Right lobe of liver (tissue), 6 donors: ENCODE measurements at regions not wholly inside any gene's neighbourhood (a gene's known extent, or its start where the extent isn't known, plus 50 kb on each side); places are given as distances from the start of the nearest gene placed in this dataset.

Experiments used
- ATAC-seq, 4 donors: fragments of 200-7000 bp; cut with Tn5 transposase; one replicate each; pipeline ENCODE4 v1.9.1; 2020; ENCODE audit warnings: mild to moderate bottlenecking in 4 of 4, moderate library complexity in 4 of 4
- DNase-seq, 3 donors: peaks; one replicate each; pipeline ENCODE4 v3.0.0-alpha.2; 2020
- H3K27ac ChIP-seq, 3 donors: fragments of 200-600 bp; one replicate each; pipeline ENCODE4 v1.8.0; 2022
- H3K27me3 ChIP-seq, 2 donors: fragments of 200-600 bp; one replicate each; pipeline ENCODE4 v1.8.0; 2022
- H3K36me3 ChIP-seq, 4 donors: fragments of 200-600 bp; sonication (generic) in 1 of 4; one replicate each; pipeline versions ENCODE4 v1.5.1 to v1.8.0; 2017 to 2022; ENCODE audit warnings: control low read depth in 1 of 4
- H3K4me1 ChIP-seq, 4 donors: fragments of 200-600 bp; sonication (generic) in 1 of 4; one replicate each; pipeline versions ENCODE4 v1.5.1 to v1.8.0; 2017 to 2022; ENCODE audit warnings: control low read depth in 1 of 4
- H3K4me3 ChIP-seq, 3 donors: fragments of 200-600 bp; one replicate each; pipeline ENCODE4 v1.8.0; 2022
- H3K9me3 ChIP-seq, 4 donors: fragments of 200-600 bp; sonication (generic) in 1 of 4; one replicate each; pipeline versions ENCODE4 v1.5.1 to v1.8.0; 2017 to 2022; ENCODE audit warnings: control low read depth in 1 of 4
- POLR2A ChIP-seq: fragments of 450-650 bp; IDR thresholded peaks from one replicate; pipeline ENCODE4 v1.6.1; 2017; ENCODE audit warnings: antibody characterized with exemption, mild to moderate bottlenecking
- WGBS: methylation state at CpG from one replicate; pipeline ENCODE4 v1.1.6; 2018; ENCODE audit warnings: low coverage, low lambda C conversion rate; ENCODE audit not compliant: insufficient coverage; ENCODE audit errors: missing lambda C conversion rate; 5-methylcytosine and 5-hydroxymethylcytosine counted together
- intact Hi-C, 2 donors: fragments of 100-400 bp; cut with DNase I; formaldehyde crosslinking; loops; one replicate each; pipeline versions ENCODE4 v1.11.2 to v1.14.1; 2022
- TF ChIP-seq, protein P1 (sequence below), 4 donors: fragments of 200-600 bp in 3 of 4; fragments of 450-650 bp in 1 of 4; IDR thresholded peaks; one replicate each; pipeline versions ENCODE4 v1.5.1 to v1.8.0; 2016 to 2022; ENCODE audit warnings: antibody characterized with exemption in 4 of 4, mild to moderate bottlenecking in 2 of 4
- donor health status: DM: no; HTN: yes; CAD: no.
- donor health status: DM: no; HTN: no; CAD: no.
- donor health status: DM: no; HTN: no; CAD: no.
- donor health status: DM: no; HTN: yes; CAD: no.
- donor health status: DM: no; HTN: yes; CAD: no.

- TF ChIP-seq, protein P1, sequence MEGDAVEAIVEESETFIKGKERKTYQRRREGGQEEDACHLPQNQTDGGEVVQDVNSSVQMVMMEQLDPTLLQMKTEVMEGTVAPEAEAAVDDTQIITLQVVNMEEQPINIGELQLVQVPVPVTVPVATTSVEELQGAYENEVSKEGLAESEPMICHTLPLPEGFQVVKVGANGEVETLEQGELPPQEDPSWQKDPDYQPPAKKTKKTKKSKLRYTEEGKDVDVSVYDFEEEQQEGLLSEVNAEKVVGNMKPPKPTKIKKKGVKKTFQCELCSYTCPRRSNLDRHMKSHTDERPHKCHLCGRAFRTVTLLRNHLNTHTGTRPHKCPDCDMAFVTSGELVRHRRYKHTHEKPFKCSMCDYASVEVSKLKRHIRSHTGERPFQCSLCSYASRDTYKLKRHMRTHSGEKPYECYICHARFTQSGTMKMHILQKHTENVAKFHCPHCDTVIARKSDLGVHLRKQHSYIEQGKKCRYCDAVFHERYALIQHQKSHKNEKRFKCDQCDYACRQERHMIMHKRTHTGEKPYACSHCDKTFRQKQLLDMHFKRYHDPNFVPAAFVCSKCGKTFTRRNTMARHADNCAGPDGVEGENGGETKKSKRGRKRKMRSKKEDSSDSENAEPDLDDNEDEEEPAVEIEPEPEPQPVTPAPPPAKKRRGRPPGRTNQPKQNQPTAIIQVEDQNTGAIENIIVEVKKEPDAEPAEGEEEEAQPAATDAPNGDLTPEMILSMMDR (IDR thresholded peaks at IDR 0.05): no peak
- no peak for TF ChIP-seq POLR2A
- intact Hi-C loops: no loop called here
- no peak for DNase-seq
- Histone ChIP-seq H3K27ac (no peak overlapping the region), H3K27me3 (no peaks in the 10 kb centered on the region), H3K36me3 (no peaks in the 10 kb centered on the region), H3K4me3 (no peak overlapping the region), H3K9me3 (no peaks in the 10 kb centered on the region), H3K4me1 (no peaks in the 10 kb centered on the region)
- no peak for ATAC-seq
Measured at GRCh38 chr3:106491796-106492195, 623.0 kb upstream of the CBLB start.

GRCh38 chr3:106508331-106508893, 639.6 kb upstream of the CBLB start:
- no peaks in the 10 kb centered on the region for H3K36me3 ChIP-seq
- no peak overlapping the region for H3K4me3 ChIP-seq
- no peak overlapping the region for H3K27ac ChIP-seq
- no peaks in the 10 kb centered on the region for H3K27me3 ChIP-seq
- TF ChIP-seq, protein P1 (IDR thresholded peaks at IDR 0.05): no peak
- no peak for TF ChIP-seq POLR2A
- no peaks in the 10 kb centered on the region for H3K4me1 ChIP-seq
- no peaks in the 10 kb centered on the region for H3K9me3 ChIP-seq
- intact Hi-C loops: no loop called here
- no peak for DNase-seq
- no peak for ATAC-seq

DNA sequence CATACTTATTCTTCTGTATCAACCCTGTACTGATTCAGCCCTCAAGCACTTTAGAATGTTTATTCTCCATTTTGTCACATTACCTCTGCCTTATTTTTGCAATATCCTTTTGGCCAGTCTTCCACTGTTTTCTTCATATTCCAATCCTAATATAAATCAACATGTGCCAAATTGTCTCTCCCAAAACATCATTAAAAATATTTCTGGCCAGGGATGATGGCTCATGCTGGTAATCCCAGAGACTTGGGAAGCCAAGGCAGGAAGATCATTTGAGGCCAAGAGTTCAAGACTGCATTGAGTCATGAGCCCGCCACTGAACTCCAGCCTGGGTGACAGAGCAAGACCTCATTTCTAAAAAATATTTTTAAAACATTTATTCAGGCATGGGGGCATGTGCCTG, 641.4 kb upstream of the CBLB start:
- Histone ChIP-seq H3K36me3 (no peaks in the 10 kb centered on the region), H3K27me3 (no peaks in the 10 kb centered on the region), H3K27ac (no peak overlapping the region), H3K4me1 (no peaks in the 10 kb centered on the region), H3K9me3 (no peaks in the 10 kb centered on the region), H3K4me3 (no peak overlapping the region)
- intact Hi-C loops: no loop called here
- ATAC-seq: no peak
- WGBS: 94% methylated on average over 1 of the region's 1 CpG
- no peak for TF ChIP-seq POLR2A
- TF ChIP-seq, protein P1 (IDR thresholded peaks at IDR 0.05): no peak
- DNase-seq: no peak

DNA sequence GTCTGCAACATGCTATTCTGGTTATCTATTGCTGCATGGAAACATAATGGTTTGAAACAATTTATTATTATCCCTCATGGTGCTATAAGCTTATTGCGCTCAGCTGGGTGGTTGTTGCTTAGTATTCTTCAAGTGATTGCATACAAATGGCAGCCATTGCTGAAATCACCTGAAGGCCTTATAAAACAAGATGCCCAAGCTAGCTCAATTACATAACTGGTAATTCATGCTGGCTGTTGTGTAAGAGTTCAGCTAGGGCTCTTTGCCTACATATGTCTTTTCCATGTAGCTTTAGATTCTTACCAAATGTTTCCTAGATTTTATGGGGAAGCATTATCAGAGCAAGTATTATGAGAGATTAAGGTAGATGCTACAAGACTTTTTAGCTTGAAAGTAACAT, 644.0 kb upstream of the CBLB start:
- H3K36me3 ChIP-seq: no peaks in the 10 kb centered on the region
- no peak overlapping the region for H3K4me3 ChIP-seq
- intact Hi-C loops: no loop called here
- H3K9me3 ChIP-seq: no peaks in the 10 kb centered on the region
- TF ChIP-seq POLR2A: no peak
- TF ChIP-seq, protein P1 (IDR thresholded peaks at IDR 0.05): no peak
- no peaks in the 10 kb centered on the region for H3K4me1 ChIP-seq
- 88% methylated on average over 1 of the region's 1 CpG for WGBS
- no peaks in the 10 kb centered on the region for H3K27me3 ChIP-seq
- DNase-seq: no peak
- H3K27ac ChIP-seq: no peak overlapping the region
- no peak for ATAC-seq

- DNase-seq (no peak), ATAC-seq (no peak)
- Histone ChIP-seq H3K27ac (no peak overlapping the region), H3K4me3 (no peak overlapping the region), H3K27me3 (no peaks in the 10 kb centered on the region), H3K9me3 (no peaks in the 10 kb centered on the region), H3K36me3 (no peaks in the 10 kb centered on the region), H3K4me1 (no peaks in the 10 kb centered on the region)
- TF ChIP-seq POLR2A: no peak
- TF ChIP-seq, protein P1 (IDR thresholded peaks at IDR 0.05): no peak
- intact Hi-C loops: no loop called here
- WGBS: 52% methylated on average over 4 of the region's 4 CpGs
Measured at GRCh38 chr3:106514431-106514830, 645.6 kb upstream of the CBLB start.
